ENCODE measurements at regions not wholly inside any gene's neighbourhood (a gene's known extent, or its start where the extent isn't known, plus 50 kb on each side); places are given as distances from the start of the nearest gene placed in this dataset.

- H2BK20ac ChIP-seq (ENCODE audit: low read length): no peak overlapping the region
- H3K27me3 ChIP-seq (replicated peaks in 1 of 4; ENCODE audit: control insufficient read depth in 3 of 4, extremely low read depth in 1 of 4, insufficient read depth in 3 of 4, low read length in 3 of 4): no peaks in the 10 kb centered on the region
- no peak overlapping the region for H4K8ac ChIP-seq (ENCODE audit: extremely low read depth, insufficient read depth, low read length)
- H3K23ac ChIP-seq (ENCODE audit: insufficient read length): no peak overlapping the region
- 89% methylated on average over 18 of the region's 18 CpGs; no CpG with 5 or more reads in 1 of the 2 experiments for WGBS, 2 experiments (ENCODE audit: extremely low coverage in 1 of 2, insufficient coverage in 1 of 2, insufficient read length in 1 of 2, insufficient replicate concordance in 2 of 2, low coverage in 1 of 2, low lambda C conversion rate in 2 of 2, missing lambda C conversion rate in 1 of 2)
- no peak overlapping the region for H2BK5ac ChIP-seq (ENCODE audit: low read depth, low read length)
- H3K9me3 ChIP-seq (ENCODE audit: insufficient read depth in 2 of 2, low read depth in 1 of 2, low read length in 1 of 2): no peaks in the 10 kb centered on the region
- no peaks in the 10 kb centered on the region for H3K79me2 ChIP-seq (ENCODE audit: control insufficient read depth in 1 of 2, insufficient read depth in 2 of 2, low read length in 2 of 2)
- no peaks in the 10 kb centered on the region for H3K23me2 ChIP-seq (ENCODE audit: low read depth, low read length)
- FAIRE-seq: no peak
- CTCF ChIA-PET (ENCODE audit: partially characterized antibody): interaction anchor here (1.2 kb wide), 1 partner anchor 100 kb away, joined by 4 read pairs; no protein-coding TSS in a partner anchor
- H3K9ac ChIP-seq (replicated peaks in 1 of 4; ENCODE audit: extremely low read depth in 1 of 4, low read depth in 3 of 4, low read length in 3 of 4): no peak overlapping the region
- no peak overlapping the region for H4K5ac ChIP-seq (ENCODE audit: insufficient read length, low read depth, low read length)
- H4K20me1 ChIP-seq (replicated peaks in 1 of 2; ENCODE audit: control insufficient read depth in 1 of 2, insufficient read depth in 2 of 2, low read length in 2 of 2): no peaks in the 10 kb centered on the region
- no peak overlapping the region for H3K56ac ChIP-seq (replicated peaks; ENCODE audit: insufficient read length, low read depth, low read length)
- no peak overlapping the region for H3K4me2 ChIP-seq (ENCODE audit: insufficient read depth in 1 of 2, low read depth in 2 of 2, low read length in 2 of 2)
- no peak overlapping the region for H2AK5ac ChIP-seq (ENCODE audit: low read depth, low read length)
- peak in 1 of 2 experiments; percentile 39 for DNase-seq (ENCODE audit: low read depth in 1 of 2, low spot score in 2 of 2)
- H3K18ac ChIP-seq (ENCODE audit: extremely low read depth, low read length): no peak overlapping the region
- no peaks in the 10 kb centered on the region for H3K79me1 ChIP-seq (ENCODE audit: low read depth, low read length)
- H4K91ac ChIP-seq (replicated peaks; ENCODE audit: insufficient read length, low read length): no peak overlapping the region
- H3K4ac ChIP-seq (replicated peaks; ENCODE audit: insufficient read length, low read depth, low read length): no peak overlapping the region
- no peak overlapping the region for H3K27ac ChIP-seq (ENCODE audit: low read depth, low read length)
- POLR2A ChIA-PET (ENCODE audit: partially characterized antibody): no interaction called here
- peaks cover 0 to 6% (median 0%) of the 10 kb centered on the region in 4 experiments; a peak in 3 of 7 replicates for H3K4me1 ChIP-seq (replicated peaks in 1 of 4; ENCODE audit: control insufficient read depth in 3 of 4, insufficient read depth in 4 of 4, low read length in 3 of 4)
- H3K36me3 ChIP-seq (ENCODE audit: control insufficient read depth in 2 of 4, insufficient read depth in 4 of 4, low read length in 3 of 4): no peaks in the 10 kb centered on the region
- no peak overlapping the region for H2AFZ ChIP-seq (ENCODE audit: low read length)
- H2BK120ac ChIP-seq (replicated peaks; ENCODE audit: low read depth, low read length): no peak overlapping the region
- TF ChIP-seq BCL11A (IDR thresholded peaks at IDR 0.05; ENCODE audit: low read depth in 2 of 2, low read length in 2 of 2) (no peak), CEBPB (IDR thresholded peaks at IDR 0.05; ENCODE audit: low read depth, low read length) (peak; percentile 90)
- H2BK15ac ChIP-seq (ENCODE audit: low read length): no peak overlapping the region
- no peak overlapping the region for H3K4me3 ChIP-seq (ENCODE audit: extremely low read depth in 1 of 4, insufficient read depth in 2 of 4, low read depth in 3 of 4, low read length in 4 of 4)
- no peak overlapping the region for H2BK12ac ChIP-seq (ENCODE audit: low read depth, low read length)
- no peak overlapping the region for H3K14ac ChIP-seq (ENCODE audit: insufficient read length)
Measured at GRCh38 chr19:31515931-31516330, 166.7 kb upstream of the TSHZ3 start.
